ENCODE measurements at regions not wholly inside any gene's neighbourhood (a gene's known extent, or its start where the extent isn't known, plus 50 kb on each side); places are given as distances from the start of the nearest gene placed in this dataset.

DNA sequence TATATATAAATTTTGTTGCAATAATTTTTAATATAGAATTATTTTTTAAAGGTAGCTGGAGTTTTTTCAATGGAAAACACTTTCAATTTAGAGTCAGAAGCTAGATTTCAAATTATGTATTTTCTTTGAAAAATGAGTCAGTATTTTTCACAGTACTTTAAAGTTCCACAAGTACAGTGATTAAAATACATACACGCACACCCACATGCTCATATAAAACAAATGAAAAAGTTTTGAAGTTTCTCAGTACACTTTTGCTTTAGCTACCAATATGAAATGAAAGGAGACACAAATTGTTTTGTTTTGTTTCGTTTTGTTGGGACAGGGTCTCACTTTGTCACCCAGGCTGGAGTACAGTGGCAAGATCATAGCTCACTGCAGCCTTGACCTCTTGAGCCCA, 98.6 kb downstream of the CYB561 start:
- DNase-seq = no peak

DNA sequence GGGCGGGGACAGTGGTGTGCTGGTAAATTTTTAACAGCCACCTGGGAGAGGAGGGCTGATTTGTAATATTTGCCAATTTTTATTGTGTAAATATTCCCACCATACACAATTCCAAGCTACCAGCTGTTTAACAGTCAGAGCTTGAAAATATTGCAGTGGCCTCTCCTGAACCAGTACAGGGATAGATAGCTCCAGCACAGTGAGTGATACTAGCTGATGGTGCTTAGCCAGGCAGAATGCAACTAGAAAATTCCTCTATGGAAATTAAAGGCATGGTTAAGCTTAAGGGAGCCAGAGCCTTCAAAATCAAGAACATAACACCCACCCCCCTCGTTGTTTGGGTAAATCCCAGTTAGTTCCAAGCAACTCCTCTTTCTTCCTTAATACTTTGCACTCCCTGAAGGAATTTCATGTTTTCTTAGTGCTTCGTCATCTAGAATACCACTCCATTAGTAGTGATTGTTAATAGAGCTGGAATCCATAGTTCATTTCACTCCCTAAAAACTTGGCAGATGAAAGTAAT, 96.6 kb downstream of the CYB561 start:
- peak; percentile 84 for DNase-seq

DNA sequence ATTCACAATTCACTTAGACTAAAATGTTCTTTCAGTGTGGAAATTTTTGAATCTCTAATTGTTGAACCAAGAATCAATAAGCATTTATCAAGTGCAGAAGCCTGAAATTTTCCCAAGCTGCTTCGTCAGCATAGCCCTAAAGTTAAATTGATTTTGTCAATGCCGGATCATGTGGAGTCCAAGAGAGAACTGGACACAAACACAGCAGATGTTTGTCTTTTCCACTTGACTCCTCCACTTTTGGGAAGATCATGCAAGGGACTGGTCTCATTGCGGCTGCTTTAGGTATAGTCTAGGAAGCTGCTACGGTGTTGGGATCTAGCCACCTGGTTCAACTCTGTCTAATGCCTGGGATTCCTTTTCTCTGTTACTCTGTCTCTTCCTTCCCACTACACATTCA, 95.7 kb downstream of the CYB561 start:
- no peak for DNase-seq

- DNase-seq = no peak
Observed at GRCh38 chr17:63354256-63354655, 91.8 kb downstream of the CYB561 start.

DNA sequence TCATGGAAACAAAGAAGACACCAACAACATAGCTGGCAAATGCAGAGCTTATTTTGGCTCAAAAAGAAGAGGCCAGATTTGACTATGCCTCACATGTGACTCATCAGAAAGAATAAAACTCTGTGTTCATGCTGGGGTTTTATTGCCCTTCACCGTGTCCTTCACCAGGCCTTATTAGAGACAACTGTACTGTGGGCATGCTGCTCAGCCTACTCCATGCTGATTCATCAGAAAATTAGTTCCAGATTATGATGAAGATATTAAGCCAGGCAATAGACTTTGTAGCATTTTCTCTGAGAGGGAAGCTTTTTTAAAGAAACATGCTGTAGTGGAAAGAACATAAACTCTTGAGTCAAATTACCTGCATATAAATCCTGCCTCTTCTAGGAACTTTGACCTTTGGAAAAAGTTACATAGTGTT, 89.8 kb downstream of the CYB561 start:
- DNase-seq = peak; percentile 97

DNA sequence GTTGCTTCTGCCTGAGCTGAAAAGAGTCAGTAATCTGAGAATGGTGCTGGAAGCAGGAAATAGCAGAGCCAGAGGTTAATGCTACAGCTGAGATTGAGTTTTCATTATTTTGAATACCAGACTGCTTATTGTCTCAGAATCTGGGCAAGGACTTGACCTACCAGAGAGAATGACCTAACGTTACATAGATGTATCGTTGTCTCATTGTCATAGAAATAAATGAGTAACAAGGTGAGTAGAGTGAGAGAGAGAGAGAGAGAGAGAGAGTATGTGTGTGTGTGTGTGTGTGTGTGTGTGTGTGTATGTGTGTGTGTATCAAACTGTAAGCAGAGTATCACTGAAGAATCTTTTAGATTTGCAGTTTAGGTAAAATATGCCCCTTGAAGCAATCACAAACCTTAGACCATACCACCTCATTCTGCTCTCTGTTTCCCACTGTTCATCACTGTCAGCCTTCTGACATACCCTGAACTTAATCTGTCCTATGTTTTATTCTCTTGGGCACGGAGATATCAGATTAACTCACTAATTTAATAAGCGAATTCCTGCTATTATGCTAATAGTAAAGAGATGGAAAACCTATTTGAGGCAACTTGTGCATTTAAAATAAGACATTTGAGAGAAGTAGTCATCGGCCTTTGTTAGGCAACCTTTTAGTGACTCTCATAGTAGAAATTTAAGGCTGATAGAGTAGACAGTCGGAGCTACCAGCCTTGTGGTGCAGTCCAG, 87.8 kb downstream of the CYB561 start:
- peak; percentile 92 for DNase-seq

DNA sequence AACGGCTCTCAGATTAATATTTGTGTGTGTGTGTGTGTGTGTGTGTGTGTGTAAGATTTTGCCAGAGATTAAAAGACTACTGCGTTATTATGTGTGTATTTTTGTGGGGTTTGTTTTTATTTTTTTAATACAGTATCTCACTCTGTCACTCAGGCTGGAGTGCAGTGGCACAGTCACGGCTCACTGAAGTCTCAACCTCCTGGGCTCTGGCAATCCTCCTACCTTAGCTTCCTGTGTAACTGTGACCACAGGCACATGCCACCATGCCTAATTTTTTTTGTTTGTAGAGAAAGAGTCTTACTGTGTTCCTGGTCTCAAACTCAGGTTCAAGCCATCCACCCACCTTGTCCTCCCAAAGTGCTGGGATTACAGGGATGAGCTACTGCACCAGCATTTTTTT, 87.2 kb downstream of the CYB561 start:
- no peak for DNase-seq

GRCh38 chr17:63361182-63361581, 84.9 kb downstream of the CYB561 start:
- DNase-seq = no peak

DNA sequence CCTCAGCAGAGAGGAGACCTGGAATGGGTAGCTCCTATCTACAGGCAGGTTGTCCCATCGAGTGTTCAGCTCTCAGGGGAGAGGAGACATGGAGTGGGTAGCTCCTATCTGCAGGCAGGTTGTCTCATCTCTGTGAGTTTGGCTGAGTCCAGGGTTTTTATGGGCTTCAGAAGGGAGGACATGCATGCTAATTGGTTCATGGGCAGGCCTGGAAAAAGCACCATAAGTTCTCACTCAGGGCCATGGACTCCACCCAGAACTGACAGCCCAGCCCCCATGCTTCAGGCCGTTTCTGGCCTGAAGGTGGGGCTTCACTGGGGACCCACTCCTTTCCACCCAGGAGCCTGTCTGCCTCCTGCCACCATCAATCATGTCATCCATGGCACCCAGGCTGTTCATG, 84.0 kb downstream of the CYB561 start:
- DNase-seq = no peak

- DNase-seq = peak; percentile 40
Observed at GRCh38 chr17:63364387-63364786, 81.7 kb downstream of the CYB561 start.

DNA sequence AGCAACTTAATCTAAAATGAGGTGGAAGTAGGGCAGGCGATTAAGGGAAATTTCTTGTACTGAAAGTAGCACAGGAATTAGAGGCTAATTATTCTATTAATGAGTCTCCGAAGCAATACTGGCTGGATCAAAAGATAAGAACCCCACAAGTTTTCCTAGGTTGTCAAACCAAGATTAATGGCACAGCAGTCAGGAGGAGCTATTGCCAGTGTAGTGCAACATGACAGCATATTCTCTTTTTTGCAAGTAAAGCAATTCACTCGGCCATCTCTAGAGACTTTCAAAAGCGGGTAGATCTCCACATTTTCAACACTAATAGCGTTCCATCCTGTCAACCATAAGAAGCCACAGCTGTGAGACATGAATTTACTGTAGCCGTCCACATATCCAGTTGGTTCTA, 81.2 kb downstream of the CYB561 start:
- peak; percentile 16 for DNase-seq

DNA sequence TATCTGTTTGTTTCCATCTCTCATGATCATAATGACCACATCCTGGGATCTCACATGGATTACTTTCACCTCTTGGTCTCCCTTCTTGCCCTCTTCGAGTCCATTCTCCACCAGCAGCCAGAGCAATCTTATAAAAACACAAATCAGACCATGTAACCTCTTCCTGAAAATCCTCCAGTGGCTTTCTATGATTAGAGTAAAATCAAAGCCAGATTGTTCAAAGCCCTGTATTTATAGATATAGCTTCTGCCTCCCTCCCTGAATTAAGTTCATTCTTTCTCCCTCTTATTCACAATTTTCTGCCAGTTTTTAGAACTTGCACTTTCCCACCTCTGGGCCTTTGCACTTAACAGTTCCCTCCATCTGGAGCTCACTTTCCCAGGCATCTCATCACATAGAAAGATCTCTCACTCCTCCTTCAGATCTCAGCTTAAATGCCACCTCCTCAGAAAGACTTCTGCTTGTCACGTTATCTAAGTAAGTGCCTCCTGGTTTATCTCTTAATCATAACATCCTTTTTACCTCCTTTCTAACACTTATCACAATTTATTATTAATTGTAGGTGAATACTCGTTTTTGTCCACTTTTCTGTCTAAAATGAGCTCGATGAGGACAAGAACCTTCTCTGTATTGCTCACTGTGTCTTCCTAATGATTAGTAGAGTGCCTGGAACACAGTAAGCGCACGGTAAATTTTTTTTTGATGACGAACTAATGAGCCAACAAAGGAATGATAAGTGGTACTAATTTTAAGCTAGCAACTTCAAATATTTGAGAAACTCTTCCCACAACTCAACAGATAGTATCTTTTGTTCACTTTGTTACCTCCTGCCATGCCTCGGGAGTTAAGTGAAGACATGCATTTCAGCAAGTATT, 80.5 kb downstream of the CYB561 start:
- DNase-seq = peak; percentile 80

DNA sequence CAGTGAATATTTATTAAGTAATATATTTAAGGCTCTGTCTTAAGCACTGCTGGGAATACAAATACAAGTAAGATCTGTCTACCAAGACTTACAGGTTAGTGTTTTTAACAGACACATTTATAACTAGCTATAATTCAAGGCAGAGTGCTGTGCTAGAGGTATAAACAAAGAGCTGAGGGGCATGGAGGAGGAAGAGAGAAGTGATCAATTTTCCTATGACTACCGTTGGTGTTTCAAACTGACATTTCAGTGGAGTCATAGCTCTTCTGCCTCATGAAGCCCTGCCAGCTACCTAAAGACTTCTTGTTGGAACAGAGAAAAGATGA, 79.9 kb downstream of the CYB561 start:
- no peak for DNase-seq

- peak; percentile 50 for DNase-seq
Observed at GRCh38 chr17:63369233-63369632, 76.9 kb downstream of the CYB561 start.

GRCh38 chr17:63370696-63371095, 75.4 kb downstream of the CYB561 start:
- DNase-seq = no peak

DNA sequence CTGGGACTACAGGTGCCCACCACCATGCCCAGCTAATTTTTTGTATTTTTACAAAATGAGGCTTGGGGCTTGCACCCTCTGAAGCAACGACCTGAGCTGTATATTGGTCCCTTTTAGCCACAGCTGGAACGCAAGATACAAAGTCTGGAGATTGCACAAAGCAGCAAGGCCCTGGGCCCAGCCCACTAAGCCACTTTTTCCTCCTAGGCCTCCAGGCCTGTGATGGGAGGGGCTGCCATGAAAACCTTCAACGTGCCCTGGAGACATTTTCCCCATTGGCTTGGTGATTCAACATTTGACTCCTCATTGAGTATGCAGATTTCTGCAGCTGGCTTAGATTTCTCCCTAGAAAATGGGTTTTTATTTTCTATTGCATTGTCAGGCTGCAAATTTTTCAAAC, 69.2 kb downstream of the CYB561 start:
- no peak for DNase-seq

DNA sequence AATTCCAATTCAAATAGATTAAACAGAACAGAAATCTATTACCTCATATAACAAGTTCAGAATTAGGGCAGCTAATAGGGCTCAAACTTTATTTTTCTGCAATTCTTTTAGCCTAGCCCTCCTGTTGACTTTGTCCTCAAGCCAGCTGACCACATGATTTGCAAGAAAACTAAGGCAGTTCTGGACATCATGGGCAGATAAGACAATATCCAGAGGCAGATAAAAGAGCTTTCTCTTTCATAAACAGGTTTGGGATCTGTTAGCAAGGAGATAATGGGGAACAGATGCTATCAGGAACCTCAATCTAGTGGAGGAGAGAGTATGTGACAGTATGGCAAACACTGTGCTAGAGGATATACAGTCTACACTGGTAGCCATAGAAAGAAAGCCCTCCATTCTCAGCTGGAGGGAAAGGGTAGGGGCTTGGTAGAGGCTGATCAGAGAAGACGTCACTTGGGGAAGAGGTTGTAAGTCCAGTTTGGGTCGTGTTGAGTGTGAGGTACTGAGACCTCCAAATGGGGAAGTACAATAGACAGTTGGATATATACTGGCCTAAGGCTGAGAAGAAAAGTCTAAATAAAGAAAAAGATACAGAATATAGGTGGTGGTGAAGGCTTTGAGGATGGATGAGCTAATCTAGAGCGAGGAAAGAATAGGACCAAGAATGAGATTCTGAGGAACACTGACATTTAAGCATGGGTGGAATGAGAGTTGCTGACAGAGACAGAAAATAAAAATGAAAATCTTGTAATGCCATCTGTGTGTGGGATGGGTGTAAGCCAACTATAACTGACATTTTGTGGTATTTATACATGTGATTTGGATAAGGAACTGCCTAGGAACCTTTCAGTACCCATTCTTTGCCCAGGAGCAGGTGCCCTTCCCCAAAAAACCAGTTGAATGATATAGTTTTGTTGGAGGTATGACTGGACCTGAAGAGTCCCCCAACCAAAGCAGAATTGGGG, 67.4 kb downstream of the CYB561 start:
- DNase-seq = no peak

DNA sequence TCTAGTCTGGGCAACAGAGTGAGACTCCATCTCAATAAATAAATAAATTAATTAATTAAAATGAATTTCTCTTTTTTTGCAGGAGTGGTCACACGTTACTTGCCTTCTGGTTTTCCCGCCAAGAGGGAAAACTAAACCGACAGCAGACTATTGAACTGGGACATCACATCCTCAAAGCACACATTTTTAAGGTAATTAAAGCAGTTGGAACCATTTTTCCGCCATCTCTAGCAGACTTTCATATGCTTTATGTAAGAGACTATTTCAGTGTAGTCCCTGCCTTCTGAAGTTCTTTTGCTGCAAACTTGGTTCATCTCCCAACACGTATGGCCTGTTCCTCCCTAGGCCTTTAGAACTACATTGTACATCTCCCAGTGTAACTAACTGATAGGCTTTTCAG, 66.5 kb downstream of the CYB561 start:
- DNase-seq = no peak

DNA sequence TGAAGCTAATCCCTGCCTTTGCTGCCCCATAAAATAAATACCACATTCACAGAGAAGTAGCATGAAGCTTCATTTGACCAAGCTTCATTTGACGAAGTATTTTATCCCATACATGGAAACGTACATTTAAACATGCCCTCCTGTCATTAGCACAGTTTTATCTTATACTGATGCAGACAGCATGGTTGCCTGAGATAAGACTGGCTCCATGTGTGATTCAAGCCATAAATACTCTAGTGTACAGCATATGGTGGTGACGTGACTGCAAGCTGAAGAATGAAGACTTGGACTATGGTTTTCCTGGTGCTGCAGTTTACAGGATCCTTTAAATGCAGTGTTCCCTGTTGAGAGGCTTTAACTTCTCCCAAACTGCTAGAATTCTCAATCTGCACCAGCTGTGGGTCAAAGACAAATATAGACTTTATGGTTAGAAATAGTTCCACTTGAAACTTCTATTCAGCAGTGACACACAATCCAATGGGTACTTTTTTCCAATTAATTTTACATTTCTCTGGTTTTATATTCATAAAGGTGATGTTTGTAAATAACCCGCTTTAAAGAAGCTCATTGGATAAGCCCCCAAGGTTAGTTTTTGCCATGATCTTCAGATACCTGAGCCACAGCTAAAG, 64.9 kb downstream of the CYB561 start:
- DNase-seq = peak; percentile 79

- no peak for DNase-seq
Observed at GRCh38 chr17:63382136-63382535, 64.0 kb downstream of the CYB561 start.

Data from fibroblast of skin of abdomen (primary cell).